ENCODE measurements at regions not wholly inside any gene's neighbourhood (a gene's known extent, or its start where the extent isn't known, plus 50 kb on each side); places are given as distances from the start of the nearest gene placed in this dataset.
"Not testable (repeated sequence)": the region's sequence is repeated elsewhere in the genome, so short reads cannot be mapped to it uniquely, and the experiment has no call there.

DNA sequence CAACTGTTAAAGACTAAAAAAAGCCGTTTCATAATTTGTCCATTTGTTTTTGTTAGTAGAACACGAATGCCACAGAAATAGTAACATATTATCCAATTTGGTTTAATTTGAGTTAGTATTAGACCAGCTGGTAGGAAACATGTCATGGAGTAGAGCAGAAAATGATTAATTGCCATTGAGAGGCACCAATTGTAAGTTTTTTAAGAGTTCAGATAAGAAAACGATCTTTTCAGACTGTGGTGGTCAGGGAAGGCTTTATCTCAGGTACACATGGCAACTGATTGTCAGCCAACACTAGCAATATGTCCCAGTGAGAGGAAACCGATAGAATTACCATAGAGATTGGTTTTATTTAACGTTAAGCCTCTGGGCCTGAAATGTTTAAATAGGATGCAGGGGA is 438.2 kb upstream of the MAP2 start:
- Histone ChIP-seq H3K4me3 (ENCODE audit: low read length in 2 of 2) (no peak overlapping the region), H3K27ac (ENCODE audit: low read depth in 1 of 2, low read length in 1 of 2) (no peak overlapping the region), H3K4me1 (ENCODE audit: control insufficient read depth in 2 of 2, insufficient read depth in 2 of 2, low read length in 2 of 2) (no peaks in the 10 kb centered on the region), H3K27me3 (ENCODE audit: control insufficient read depth in 2 of 2, insufficient read depth in 1 of 2, low read length in 1 of 2) (no peaks in the 10 kb centered on the region), H3K9me3 (ENCODE audit: control insufficient read depth in 2 of 2, insufficient read depth in 1 of 2, low read length in 1 of 2) (no peaks in the 10 kb centered on the region), H3K36me3 (ENCODE audit: control insufficient read depth in 2 of 2, insufficient read depth in 2 of 2, low read length in 1 of 2) (no peaks in the 10 kb centered on the region)
- WGBS = 37% methylated on average over 5 of the region's 5 CpGs
- no peak for DNase-seq (ENCODE audit: low read depth in 6 of 9, low spot score in 9 of 9)

DNA sequence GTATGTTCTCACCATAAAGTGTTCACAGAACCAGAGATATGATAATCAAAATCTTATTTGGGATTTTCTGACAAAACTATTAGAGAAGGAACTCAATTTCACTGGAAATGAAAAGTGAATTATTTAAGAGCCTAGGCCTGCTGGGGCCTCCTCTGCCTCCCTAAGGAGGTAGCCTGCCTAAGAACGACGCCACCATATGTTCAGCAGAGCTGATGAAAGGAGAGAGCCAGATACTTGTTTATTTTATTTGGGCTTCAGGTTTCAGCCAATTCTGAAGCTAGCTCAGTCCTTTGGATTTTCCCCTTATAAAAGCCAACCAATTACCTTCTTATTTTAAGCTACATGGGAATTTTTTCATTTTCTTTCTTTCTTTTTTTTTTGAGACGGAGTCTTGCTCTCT is 433.1 kb upstream of the MAP2 start:
- WGBS = 95% methylated on average over 3 of the region's 3 CpGs
- Histone ChIP-seq H3K36me3 (ENCODE audit: control insufficient read depth in 2 of 2, insufficient read depth in 2 of 2, low read length in 1 of 2) (no peaks in the 10 kb centered on the region), H3K27ac (ENCODE audit: low read depth in 1 of 2, low read length in 1 of 2) (no peak overlapping the region), H3K27me3 (ENCODE audit: control insufficient read depth in 2 of 2, insufficient read depth in 1 of 2, low read length in 1 of 2) (no peaks in the 10 kb centered on the region), H3K4me3 (ENCODE audit: low read length in 2 of 2) (no peak overlapping the region), H3K9me3 (ENCODE audit: control insufficient read depth in 2 of 2, insufficient read depth in 1 of 2, low read length in 1 of 2) (no peaks in the 10 kb centered on the region), H3K4me1 (ENCODE audit: control insufficient read depth in 2 of 2, insufficient read depth in 2 of 2, low read length in 2 of 2) (no peaks in the 10 kb centered on the region)
- DNase-seq (ENCODE audit: low read depth in 6 of 9, low spot score in 9 of 9) = no peak

DNA sequence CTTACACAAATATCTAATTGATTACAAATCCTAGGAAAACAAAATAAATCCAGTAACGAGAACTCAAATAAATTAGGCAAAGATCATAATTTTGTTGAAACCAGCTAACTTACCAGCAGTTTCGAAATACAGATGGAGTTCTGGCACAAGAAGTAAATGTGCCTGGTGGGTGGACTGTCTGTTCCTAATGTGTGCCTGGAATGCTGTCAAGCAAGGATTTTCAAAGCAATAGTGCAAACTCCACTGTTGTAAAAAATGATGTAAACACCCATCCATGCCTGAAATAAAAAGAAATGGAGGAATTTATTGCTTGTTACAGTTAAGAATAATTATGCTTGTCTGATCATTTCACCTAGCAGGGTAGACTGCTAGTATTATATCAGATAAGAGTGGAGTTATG is 423.9 kb upstream of the MAP2 start:
- no peaks in the 10 kb centered on the region for H3K27me3 ChIP-seq (ENCODE audit: control insufficient read depth in 2 of 2, insufficient read depth in 1 of 2, low read length in 1 of 2)
- no peak overlapping the region for H3K27ac ChIP-seq (ENCODE audit: low read depth in 1 of 2, low read length in 1 of 2)
- no peak overlapping the region for H3K4me3 ChIP-seq (ENCODE audit: low read length in 2 of 2)
- no peak for DNase-seq (ENCODE audit: low read depth in 6 of 9, low spot score in 9 of 9)
- no peaks in the 10 kb centered on the region for H3K36me3 ChIP-seq (ENCODE audit: control insufficient read depth in 2 of 2, insufficient read depth in 2 of 2, low read length in 1 of 2)
- WGBS = 63% methylated on average over 2 of the region's 2 CpGs
- H3K9me3 ChIP-seq (ENCODE audit: control insufficient read depth in 2 of 2, insufficient read depth in 1 of 2, low read length in 1 of 2) = peaks cover 0 to 5% of the 10 kb centered on the region in 2 donors
- no peaks in the 10 kb centered on the region for H3K4me1 ChIP-seq (ENCODE audit: control insufficient read depth in 2 of 2, insufficient read depth in 2 of 2, low read length in 2 of 2)

DNA sequence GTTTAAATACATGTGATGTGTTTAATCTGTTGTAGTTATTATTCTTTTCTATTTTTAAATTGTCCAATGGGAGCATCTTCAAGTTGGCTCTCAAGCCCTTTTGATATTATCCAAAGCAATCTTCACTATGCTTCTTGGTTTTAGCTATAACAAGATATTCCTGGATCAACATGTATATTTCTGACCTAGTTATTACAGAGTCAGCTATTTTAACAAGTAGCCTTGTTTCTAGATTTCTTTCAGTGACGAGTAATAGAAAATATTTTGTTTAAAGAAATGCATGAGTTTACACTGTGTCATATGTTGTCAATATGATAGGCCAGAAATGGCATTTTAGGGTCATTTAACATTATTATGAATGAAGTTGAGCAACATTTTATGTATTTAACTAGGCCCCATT is 421.8 kb upstream of the MAP2 start:
- Histone ChIP-seq H3K4me3 (ENCODE audit: low read length in 2 of 2) (no peak overlapping the region), H3K36me3 (ENCODE audit: control insufficient read depth in 2 of 2, insufficient read depth in 2 of 2, low read length in 1 of 2) (no peaks in the 10 kb centered on the region), H3K27me3 (ENCODE audit: control insufficient read depth in 2 of 2, insufficient read depth in 1 of 2, low read length in 1 of 2) (no peaks in the 10 kb centered on the region), H3K27ac (ENCODE audit: low read depth in 1 of 2, low read length in 1 of 2) (no peak overlapping the region), H3K4me1 (ENCODE audit: control insufficient read depth in 2 of 2, insufficient read depth in 2 of 2, low read length in 2 of 2) (no peaks in the 10 kb centered on the region), H3K9me3 (ENCODE audit: control insufficient read depth in 2 of 2, insufficient read depth in 1 of 2, low read length in 1 of 2) (peaks cover 0 to 9% of the 10 kb centered on the region in 2 donors)
- WGBS = 96% methylated on average over 1 of the region's 1 CpG
- DNase-seq (ENCODE audit: low read depth in 6 of 9, low spot score in 9 of 9) = no peak

DNA sequence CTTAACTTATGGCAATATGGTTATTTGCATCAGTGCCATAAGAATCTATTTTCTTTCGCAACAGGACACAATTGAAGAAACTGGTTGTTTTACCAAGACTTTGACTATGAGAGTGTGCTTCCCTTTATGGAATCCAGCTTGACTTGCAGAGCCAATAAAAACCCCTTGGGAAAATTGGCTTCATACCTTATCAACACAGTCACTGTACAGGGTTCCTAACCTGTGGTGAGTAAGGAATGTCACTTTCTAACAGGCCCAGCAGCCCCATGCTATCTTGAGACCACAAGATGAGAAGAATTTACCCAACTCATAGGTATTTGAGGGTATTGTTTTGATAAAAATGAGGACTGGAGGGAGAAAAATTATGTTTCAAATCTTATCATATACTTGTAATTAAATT is 418.5 kb upstream of the MAP2 start:
- whole genome bisulfite sequencing = 96% methylated on average over 1 of the region's 1 CpG

DNA sequence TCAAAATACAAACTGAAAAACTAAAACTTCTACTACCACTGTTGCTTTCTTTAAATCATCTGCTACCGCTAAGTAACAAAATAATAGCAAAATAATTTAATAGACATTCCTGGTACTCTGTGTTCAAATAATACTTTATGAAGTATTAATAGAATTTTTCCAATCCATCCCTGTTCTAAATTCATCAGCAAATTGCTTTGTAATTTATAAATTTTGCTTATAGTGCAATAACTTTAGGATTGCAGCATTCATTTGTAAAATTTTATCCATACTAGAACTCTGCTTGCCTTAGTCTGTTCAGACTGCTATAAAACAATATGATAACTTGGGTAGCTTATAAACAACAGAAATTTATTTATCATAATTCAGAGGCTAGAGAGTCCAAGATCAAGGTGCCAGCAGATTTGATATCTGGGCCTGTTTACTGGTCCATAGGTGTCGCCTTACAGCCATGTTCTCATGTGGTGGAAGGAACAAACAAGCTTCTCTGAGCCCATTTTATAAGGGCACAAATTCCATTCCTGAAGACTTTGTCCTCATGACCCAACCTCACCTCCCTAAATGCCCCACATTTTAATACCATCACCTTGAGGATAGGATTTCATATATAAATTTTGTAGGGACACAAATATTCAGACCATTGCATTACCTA is 415.1 kb upstream of the MAP2 start:
- Histone ChIP-seq H3K4me3 (ENCODE audit: low read length in 2 of 2) (no peak overlapping the region), H3K27me3 (ENCODE audit: control insufficient read depth in 2 of 2, insufficient read depth in 1 of 2, low read length in 1 of 2) (no peaks in the 10 kb centered on the region), H3K36me3 (ENCODE audit: control insufficient read depth in 2 of 2, insufficient read depth in 2 of 2, low read length in 1 of 2) (no peaks in the 10 kb centered on the region), H3K27ac (ENCODE audit: low read depth in 1 of 2, low read length in 1 of 2) (no peak overlapping the region), H3K4me1 (ENCODE audit: control insufficient read depth in 2 of 2, insufficient read depth in 2 of 2, low read length in 2 of 2) (no peaks in the 10 kb centered on the region), H3K9me3 (ENCODE audit: control insufficient read depth in 2 of 2, insufficient read depth in 1 of 2, low read length in 1 of 2) (peaks cover 0 to 6% of the 10 kb centered on the region in 2 donors)
- 92% methylated on average over 2 of the region's 2 CpGs for WGBS
- no peak for DNase-seq (ENCODE audit: low read depth in 6 of 9, low spot score in 9 of 9)

More for the DNA sequence above, 418.5 kb upstream of the MAP2 start:
- Histone ChIP-seq H3K27me3 (ENCODE audit: control insufficient read depth in 2 of 2, insufficient read depth in 1 of 2, low read length in 1 of 2) (no peaks in the 10 kb centered on the region), H3K4me1 (ENCODE audit: control insufficient read depth in 2 of 2, insufficient read depth in 2 of 2, low read length in 2 of 2) (no peaks in the 10 kb centered on the region), H3K27ac (ENCODE audit: low read depth in 1 of 2, low read length in 1 of 2) (no peak overlapping the region), H3K36me3 (ENCODE audit: control insufficient read depth in 2 of 2, insufficient read depth in 2 of 2, low read length in 1 of 2) (no peaks in the 10 kb centered on the region), H3K9me3 (ENCODE audit: control insufficient read depth in 2 of 2, insufficient read depth in 1 of 2, low read length in 1 of 2) (peaks cover 0 to 9% of the 10 kb centered on the region in 2 donors), H3K4me3 (ENCODE audit: low read length in 2 of 2) (no peak overlapping the region)
- DNase-seq (ENCODE audit: low read depth in 6 of 9, low spot score in 9 of 9) = no peak

DNA sequence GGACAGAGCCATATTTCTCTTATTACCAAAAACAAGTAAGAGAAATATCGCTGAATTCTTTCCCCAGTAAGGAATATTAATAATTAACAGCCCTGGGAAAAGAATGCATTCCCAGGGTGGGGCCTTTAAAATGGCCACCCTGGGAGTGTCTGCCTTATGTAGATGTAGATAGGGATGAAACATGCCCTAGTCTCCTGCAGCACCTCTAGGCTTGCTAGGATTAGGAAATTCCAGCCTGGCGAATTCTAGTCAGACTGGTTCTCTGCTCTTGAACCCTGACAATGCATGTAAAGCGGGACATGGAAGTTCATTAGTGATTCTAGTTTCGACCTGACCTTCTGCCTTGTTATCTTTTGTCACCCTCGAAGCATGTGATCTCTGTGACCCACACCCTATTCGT is 405.2 kb upstream of the MAP2 start:
- not testable (repeated sequence) for H3K4me3 ChIP-seq (ENCODE audit: low read length in 2 of 2); DNase-seq (ENCODE audit: low read depth in 6 of 9, low spot score in 9 of 9)

DNA sequence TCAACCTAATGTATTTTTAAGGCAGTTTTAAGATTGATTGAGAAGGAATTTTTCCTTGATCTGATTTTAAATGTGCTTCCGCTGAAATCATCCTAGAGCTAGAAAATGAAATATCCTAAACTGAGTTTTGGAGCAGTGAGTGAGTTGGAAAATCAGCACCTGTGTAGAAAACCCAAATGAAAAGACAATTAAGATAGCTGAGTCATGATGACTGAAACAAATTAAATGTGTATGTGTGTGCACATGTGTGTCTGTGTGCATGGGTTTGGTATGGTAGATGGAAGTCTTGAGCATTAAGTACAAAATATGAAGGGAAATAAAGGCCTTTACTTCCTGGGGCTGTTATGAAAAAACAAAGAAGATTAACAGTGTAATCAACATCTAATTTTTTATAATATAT is 394.6 kb upstream of the MAP2 start:
- Histone ChIP-seq H3K27ac (ENCODE audit: low read depth in 1 of 2, low read length in 1 of 2) (no peak overlapping the region), H3K4me1 (ENCODE audit: control insufficient read depth in 2 of 2, insufficient read depth in 2 of 2, low read length in 2 of 2) (no peaks in the 10 kb centered on the region), H3K9me3 (ENCODE audit: control insufficient read depth in 2 of 2, insufficient read depth in 1 of 2, low read length in 1 of 2) (no peaks in the 10 kb centered on the region), H3K4me3 (ENCODE audit: low read length in 2 of 2) (no peak overlapping the region), H3K27me3 (ENCODE audit: control insufficient read depth in 2 of 2, insufficient read depth in 1 of 2, low read length in 1 of 2) (no peaks in the 10 kb centered on the region), H3K36me3 (ENCODE audit: control insufficient read depth in 2 of 2, insufficient read depth in 2 of 2, low read length in 1 of 2) (no peaks in the 10 kb centered on the region)
- no peak for DNase-seq (ENCODE audit: low read depth in 6 of 9, low spot score in 9 of 9)
- WGBS = 95% methylated on average over 1 of the region's 1 CpG

More for the DNA sequence above, 405.2 kb upstream of the MAP2 start:
- WGBS = 87% methylated on average over 6 of the region's 6 CpGs
- not testable (repeated sequence) for H3K27ac ChIP-seq (ENCODE audit: low read depth in 1 of 2, low read length in 1 of 2); H3K27me3 ChIP-seq (ENCODE audit: control insufficient read depth in 2 of 2, insufficient read depth in 1 of 2, low read length in 1 of 2); H3K9me3 ChIP-seq (ENCODE audit: control insufficient read depth in 2 of 2, insufficient read depth in 1 of 2, low read length in 1 of 2); H3K4me1 ChIP-seq (ENCODE audit: control insufficient read depth in 2 of 2, insufficient read depth in 2 of 2, low read length in 2 of 2); H3K36me3 ChIP-seq (ENCODE audit: control insufficient read depth in 2 of 2, insufficient read depth in 2 of 2, low read length in 1 of 2)

DNA sequence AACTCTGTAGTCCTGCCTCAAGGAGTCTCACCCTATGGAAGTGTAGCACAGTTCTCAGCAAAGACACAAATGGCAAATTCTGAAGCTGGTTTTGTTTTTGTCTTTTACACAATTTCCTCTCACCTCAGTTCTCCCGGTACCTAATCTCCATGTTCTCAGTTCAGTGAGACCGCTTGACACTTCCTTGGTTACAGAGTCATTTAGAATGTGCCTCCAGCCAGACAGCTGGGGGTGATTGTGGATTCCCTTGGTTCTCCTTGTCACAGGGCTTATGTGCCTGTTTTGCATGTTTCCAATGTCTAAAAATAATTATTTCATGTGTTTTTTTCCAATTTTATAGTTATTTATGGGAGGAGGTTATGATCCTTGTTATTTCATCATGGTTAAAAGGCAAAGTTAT is 379.5 kb upstream of the MAP2 start:
- Histone ChIP-seq H3K27me3 (ENCODE audit: control insufficient read depth in 2 of 2, insufficient read depth in 1 of 2, low read length in 1 of 2) (no peaks in the 10 kb centered on the region), H3K36me3 (ENCODE audit: control insufficient read depth in 2 of 2, insufficient read depth in 2 of 2, low read length in 1 of 2) (no peaks in the 10 kb centered on the region), H3K27ac (ENCODE audit: low read depth in 1 of 2, low read length in 1 of 2) (no peak overlapping the region), H3K9me3 (ENCODE audit: control insufficient read depth in 2 of 2, insufficient read depth in 1 of 2, low read length in 1 of 2) (no peaks in the 10 kb centered on the region), H3K4me3 (ENCODE audit: low read length in 2 of 2) (no peak overlapping the region), H3K4me1 (ENCODE audit: control insufficient read depth in 2 of 2, insufficient read depth in 2 of 2, low read length in 2 of 2) (no peaks in the 10 kb centered on the region)
- 93% methylated on average over 2 of the region's 2 CpGs for WGBS
- no peak for DNase-seq (ENCODE audit: low read depth in 6 of 9, low spot score in 9 of 9)

DNA sequence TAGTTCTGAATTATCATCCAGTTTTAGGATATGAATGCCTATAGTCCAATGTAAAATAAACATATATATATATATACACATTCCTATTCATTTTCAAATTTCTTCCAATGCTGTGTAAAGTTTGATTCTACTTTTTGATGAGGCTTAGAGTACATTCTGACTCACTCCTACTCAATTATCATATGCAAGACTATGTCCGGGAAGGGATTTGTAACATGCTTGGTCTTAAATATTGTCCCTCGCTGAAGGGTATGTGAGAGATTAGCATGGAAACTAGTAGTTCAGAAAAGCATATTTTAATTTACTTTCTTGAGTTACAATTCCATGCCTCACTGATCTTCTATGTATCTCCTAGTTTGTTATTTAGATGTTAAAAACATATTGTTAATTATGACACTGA is 377.7 kb upstream of the MAP2 start:
- 96% methylated on average over 2 of the region's 2 CpGs for WGBS
- H3K36me3 ChIP-seq (ENCODE audit: control insufficient read depth in 2 of 2, insufficient read depth in 2 of 2, low read length in 1 of 2) = no peaks in the 10 kb centered on the region
- H3K27ac ChIP-seq (ENCODE audit: low read depth in 1 of 2, low read length in 1 of 2) = no peak overlapping the region
- no peak for DNase-seq (ENCODE audit: low read depth in 6 of 9, low spot score in 9 of 9)
- H3K4me1 ChIP-seq (ENCODE audit: control insufficient read depth in 2 of 2, insufficient read depth in 2 of 2, low read length in 2 of 2) = no peaks in the 10 kb centered on the region
- H3K4me3 ChIP-seq (ENCODE audit: low read length in 2 of 2) = no peak overlapping the region
- no peaks in the 10 kb centered on the region for H3K9me3 ChIP-seq (ENCODE audit: control insufficient read depth in 2 of 2, insufficient read depth in 1 of 2, low read length in 1 of 2)
- no peaks in the 10 kb centered on the region for H3K27me3 ChIP-seq (ENCODE audit: control insufficient read depth in 2 of 2, insufficient read depth in 1 of 2, low read length in 1 of 2)
